ENCODE measurements at regions not wholly inside any gene's neighbourhood (a gene's known extent, or its start where the extent isn't known, plus 50 kb on each side); places are given as distances from the start of the nearest gene placed in this dataset.

DNA sequence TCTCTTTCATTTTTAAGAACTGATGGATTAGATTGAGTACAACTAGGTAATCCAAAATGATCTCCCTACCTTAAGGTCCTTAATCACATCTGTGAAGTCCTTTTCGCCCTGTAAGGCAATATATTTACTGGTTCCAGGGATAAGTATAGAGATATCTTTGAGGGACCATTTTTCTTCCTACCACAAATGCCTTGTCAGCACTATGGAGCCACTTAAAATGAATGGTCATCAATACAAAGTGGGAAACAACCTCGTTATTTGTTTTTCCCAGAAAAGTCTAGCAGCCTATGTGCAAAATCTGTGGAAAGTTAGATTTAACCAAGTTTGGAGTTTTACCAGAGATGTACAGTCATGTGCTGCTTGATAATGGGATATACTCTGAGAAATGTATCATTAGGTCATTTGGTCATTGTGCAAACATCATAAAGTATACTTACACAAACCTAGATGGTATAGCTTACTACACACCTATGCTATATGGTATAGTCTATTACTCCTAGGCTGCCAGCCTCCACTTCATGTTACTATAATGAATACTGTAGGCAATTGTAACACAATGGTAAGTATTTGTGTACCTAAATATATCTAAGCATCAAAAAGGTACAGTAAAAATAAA lies 366.2 kb upstream of the TMEM229A start:
- POLR2A ChIA-PET, result no interaction called here
- in situ Hi-C loops (cut with HindIII; ENCODE audit: extremely low pct_ligation_motif_present, low pct_unique_long_range_greater_than_20kb) (no loop called here), intact Hi-C loops (cut with micrococcal nuclease; ENCODE audit: unreplicated experiment) (loop anchor here (10.0 kb wide), 1 partner anchor 64 kb away; no protein-coding TSS in a partner anchor)
- no peak overlapping the region for H3K27ac ChIP-seq (ENCODE audit: extremely low read length, insufficient read depth, low read length)
- 0% methylated on average over 2 of the region's 2 CpGs for WGBS (ENCODE audit: low lambda C conversion rate)
- H3K4me1 ChIP-seq (ENCODE audit: insufficient read depth, low read length), result no peaks in the 10 kb centered on the region
- no peak for FAIRE-seq
- BruUV-seq (replicated peaks), result no TSS peak
- no peak overlapping the region for H3K4me3 ChIP-seq (replicated peaks in 1 of 3; ENCODE audit: insufficient read depth in 1 of 3, low read depth in 2 of 3, low read length in 3 of 3)
- H3K79me2 ChIP-seq (ENCODE audit: insufficient read depth, low read length), result no peaks in the 10 kb centered on the region
- ATAC-seq, result no peak
- no peaks in the 10 kb centered on the region for H4K20me1 ChIP-seq (ENCODE audit: insufficient read depth, low read length)
- CTCF ChIA-PET (ENCODE audit: low intra/inter-chr PET ratio, low total read pairs), result no interaction called here
- no peak overlapping the region for H2AFZ ChIP-seq (ENCODE audit: low read length)
- H3K27me3 ChIP-seq (ENCODE audit: control insufficient read depth in 1 of 2, insufficient read depth in 2 of 2, low read length in 2 of 2), result no peaks in the 10 kb centered on the region
- no peak overlapping the region for H3K9ac ChIP-seq (ENCODE audit: insufficient read depth, low read depth, low read length)
- H3K4me2 ChIP-seq (ENCODE audit: low read depth, low read length), result no peak overlapping the region
- DNase-seq (ENCODE audit: low spot score), result no peak
- no peaks in the 10 kb centered on the region for H3K36me3 ChIP-seq (replicated peaks in 1 of 2; ENCODE audit: control insufficient read depth in 1 of 2, insufficient read depth in 2 of 2, low read length in 2 of 2)
- no peaks in the 10 kb centered on the region for H3K9me3 ChIP-seq (ENCODE audit: low read length)
- TF ChIP-seq MAFK (conservative IDR thresholded peaks at IDR 0.05 in 1 of 2, IDR thresholded peaks at IDR 0.05 in 1 of 2; ENCODE audit: low read length in 2 of 2) (peak; percentile 61 to 87), ZKSCAN5 (CRISPR knock-in tag; IDR thresholded peaks at IDR 0.05) (no peak), SYNCRIP (IDR thresholded peaks at IDR 0.05; ENCODE audit: insufficient read depth, low read depth, low read length) (no peak), POLR2AphosphoS2 (IDR thresholded peaks at IDR 0.05; ENCODE audit: low read depth, low read length) (no peak), ZNF546 (CRISPR knock-in tag; conservative IDR thresholded peaks at IDR 0.05) (no peak), AHR (CRISPR knock-in tag; IDR thresholded peaks at IDR 0.05) (no peak), ZNF407 (CRISPR knock-in tag; IDR thresholded peaks at IDR 0.05; ENCODE audit: not compliant biosample characterization) (no peak), POLR2A (IDR thresholded peaks at IDR 0.05; ENCODE audit: insufficient read depth in 1 of 2, low read depth in 2 of 2, low read length in 2 of 2) (no peak), MAFF (IDR thresholded peaks at IDR 0.05; ENCODE audit: low read depth, low read length) (peak; percentile 86)
- TF ChIP-seq, protein P1, sequence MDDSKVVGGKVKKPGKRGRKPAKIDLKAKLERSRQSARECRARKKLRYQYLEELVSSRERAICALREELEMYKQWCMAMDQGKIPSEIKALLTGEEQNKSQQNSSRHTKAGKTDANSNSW (CRISPR knock-in tag; IDR thresholded peaks at IDR 0.05; ENCODE audit: borderline replicate concordance), result no peak
- TF ChIP-seq, protein P2, sequence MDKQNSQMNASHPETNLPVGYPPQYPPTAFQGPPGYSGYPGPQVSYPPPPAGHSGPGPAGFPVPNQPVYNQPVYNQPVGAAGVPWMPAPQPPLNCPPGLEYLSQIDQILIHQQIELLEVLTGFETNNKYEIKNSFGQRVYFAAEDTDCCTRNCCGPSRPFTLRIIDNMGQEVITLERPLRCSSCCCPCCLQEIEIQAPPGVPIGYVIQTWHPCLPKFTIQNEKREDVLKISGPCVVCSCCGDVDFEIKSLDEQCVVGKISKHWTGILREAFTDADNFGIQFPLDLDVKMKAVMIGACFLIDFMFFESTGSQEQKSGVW (CRISPR knock-in tag; IDR thresholded peaks at IDR 0.05; ENCODE audit: borderline replicate concordance), result no peak
